ENCODE measurements at regions not wholly inside any gene's neighbourhood (a gene's known extent, or its start where the extent isn't known, plus 50 kb on each side); places are given as distances from the start of the nearest gene placed in this dataset.

DNA sequence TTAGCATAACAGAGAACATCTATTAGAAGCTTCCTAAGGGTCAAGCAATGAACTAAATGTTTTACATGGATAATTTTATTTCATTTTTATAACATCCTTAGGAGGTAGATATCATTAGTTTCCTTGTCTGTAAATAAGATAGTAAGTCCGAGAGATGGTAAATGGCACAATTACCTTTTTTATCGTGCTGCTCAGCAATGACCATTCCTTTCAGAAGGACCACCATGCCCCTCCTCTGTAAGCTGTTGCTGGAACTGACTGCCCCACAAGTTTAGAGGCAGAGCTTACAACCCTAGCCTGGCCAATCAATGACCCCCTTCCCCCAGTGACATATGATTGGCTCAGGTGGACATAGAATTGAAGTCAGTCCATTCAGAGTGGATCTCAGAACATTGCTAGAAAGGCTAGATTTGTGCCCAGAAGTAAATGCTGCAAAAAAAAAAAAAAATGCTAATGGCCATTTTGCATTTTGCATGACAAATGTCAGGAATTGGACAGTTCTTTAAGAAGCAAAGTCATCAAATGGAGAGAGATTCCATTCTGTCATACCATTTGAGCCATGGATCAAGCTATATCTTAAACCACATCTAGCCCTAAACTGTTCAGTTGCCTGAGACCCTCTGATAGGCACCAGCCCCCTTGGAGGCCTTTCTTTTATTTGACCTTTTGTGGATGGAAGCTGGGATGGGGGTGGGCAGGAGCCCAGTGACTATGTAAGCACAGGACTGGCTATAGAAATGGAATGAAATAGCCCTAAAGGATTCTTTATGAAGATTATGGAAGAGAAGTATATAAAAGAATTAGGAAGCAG, 668.3 kb downstream of the UQCRFS1 start:
- TF ChIP-seq POLR2A (IDR thresholded peaks at IDR 0.05; ENCODE audit: low read depth, low read length) (no peak), POLR2AphosphoS5 (IDR thresholded peaks at IDR 0.05; ENCODE audit: low read depth, low read length) (no peak), TAF1 (IDR thresholded peaks at IDR 0.05; ENCODE audit: low read depth, low read length) (no peak)

All from GM12891 (cell line).